Hematopoietic multipotent progenitor cell treated with erythropoietin and hydrocortisone succinate and interleukin-3 and kit ligand, for 6 days (in vitro differentiated cells): ENCODE measurements at regions not wholly inside any gene's neighbourhood (a gene's known extent, or its start where the extent isn't known, plus 50 kb on each side); places are given as distances from the start of the nearest gene placed in this dataset.

ENCODE experiments used
- DNase-seq: peaks from one replicate; pipeline ENCODE4 v3.0.0-alpha.2; 2015

DNA sequence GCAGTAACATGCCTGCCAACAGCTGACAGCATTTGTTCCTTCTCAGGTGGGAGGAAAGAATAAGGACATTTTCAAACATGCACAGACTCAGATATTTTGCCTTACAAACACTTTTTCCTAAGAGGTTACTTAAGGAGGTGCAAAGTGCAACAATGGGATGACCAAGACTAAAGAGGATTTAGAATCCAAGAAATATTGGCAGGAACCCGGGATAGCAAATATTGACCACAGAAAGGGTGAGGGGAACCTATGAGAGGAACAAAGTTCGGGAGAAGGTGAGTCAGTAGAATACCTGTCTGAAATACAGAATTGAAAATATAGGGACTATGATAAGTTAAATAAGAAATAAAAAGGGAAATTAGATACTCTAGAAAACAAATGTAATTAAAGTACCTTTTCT, 321.9 kb upstream of the EMCN start:
- no peak for DNase-seq

DNA sequence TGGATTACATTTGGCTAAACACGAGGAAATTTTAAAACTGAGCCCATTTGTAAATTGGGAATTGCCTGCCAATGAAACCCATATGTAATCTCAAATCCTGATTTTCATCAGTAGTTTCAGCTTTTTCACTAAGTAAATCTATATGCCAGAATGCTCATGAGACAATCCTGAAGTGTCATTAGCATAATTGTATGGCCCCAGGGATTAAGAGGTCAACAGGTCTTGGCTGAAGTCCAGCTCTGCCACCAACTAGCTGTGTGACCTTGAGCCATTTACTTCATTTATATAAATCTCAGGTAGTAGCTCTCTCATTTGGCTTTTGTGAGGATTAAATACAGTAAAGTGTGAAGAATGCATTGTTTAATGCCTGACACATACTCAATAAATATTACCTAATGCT, 320.5 kb upstream of the EMCN start:
- DNase-seq, result no peak

- no peak for DNase-seq
These were observed 319.1 kb upstream of the EMCN start for GRCh38 chr4:100836929-100837328.

DNA sequence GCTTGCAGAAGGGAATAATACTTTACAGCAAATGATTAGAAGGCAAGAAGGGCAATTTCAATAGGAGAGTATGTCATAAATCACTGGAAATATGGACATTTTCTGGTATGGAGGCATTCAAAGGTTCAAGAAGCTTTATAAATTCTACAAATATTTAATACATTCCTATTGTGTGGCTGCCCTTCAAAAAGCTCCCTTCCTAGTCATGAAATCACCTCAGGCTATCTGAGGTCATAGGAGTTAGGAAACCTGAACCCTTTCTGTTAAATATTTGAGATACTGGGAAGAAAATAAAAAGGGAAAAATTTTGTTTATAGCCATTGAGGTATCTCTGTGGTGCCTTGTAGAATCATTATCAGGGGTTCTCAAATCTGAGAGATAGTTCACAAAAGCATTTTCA, 316.8 kb upstream of the EMCN start:
- DNase-seq, result no peak

- DNase-seq, result no peak
These were observed 316.1 kb upstream of the EMCN start for GRCh38 chr4:100833906-100834305.

DNA sequence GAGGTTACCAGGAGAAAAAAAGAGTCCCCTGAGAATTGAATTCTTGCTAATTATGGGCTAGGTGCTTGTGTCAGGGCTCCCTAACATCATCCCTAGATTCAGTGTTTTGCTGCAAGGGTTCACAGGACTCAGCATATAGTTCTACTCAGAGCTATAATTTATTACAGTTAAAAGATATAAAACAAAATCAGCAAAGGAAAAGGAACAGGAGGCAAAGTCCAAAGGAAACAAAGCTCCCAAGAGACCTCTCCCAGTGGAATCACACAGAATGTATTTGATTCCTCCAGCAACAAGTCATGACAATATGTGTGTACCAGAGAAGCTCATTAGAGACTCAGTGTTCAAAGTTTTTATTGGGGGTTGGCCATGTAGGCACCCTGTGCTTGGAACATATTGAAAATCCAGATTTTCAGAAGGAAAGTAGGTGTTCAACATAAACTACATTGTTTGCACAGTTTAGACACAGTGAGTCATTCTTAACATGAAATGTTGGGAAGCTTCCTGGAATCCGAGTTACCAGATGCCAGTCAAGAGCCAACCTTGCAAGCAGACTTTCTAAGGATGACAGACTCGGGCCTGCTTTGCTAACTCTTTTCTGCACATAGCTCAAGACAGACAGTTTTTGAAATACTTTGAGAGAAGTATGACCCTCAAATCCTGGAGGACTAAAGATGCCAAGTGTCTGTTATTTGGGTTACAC, 311.3 kb upstream of the EMCN start:
- DNase-seq, result no peak

DNA sequence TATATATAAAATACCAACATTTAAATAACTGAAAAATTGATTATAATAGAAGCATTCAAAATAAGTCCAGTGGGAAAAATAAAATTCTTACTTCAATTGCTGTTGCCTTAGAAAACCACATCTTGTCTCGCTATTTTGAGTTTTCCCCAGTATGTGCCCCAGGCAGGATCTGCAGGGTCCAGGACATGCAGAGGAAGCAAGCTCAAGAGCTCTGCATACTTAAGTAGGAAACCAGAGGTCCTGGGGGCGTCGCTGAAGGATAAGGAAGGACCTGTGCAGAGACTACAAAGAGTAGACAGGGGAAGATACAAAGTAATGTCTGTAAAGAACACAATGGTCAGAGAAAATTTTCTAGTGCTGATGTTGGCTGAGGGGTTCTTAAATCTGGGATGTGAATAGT, 310.5 kb upstream of the EMCN start:
- DNase-seq, result no peak

- DNase-seq, result no peak
These were observed 309.9 kb upstream of the EMCN start for GRCh38 chr4:100827756-100828155.

DNA sequence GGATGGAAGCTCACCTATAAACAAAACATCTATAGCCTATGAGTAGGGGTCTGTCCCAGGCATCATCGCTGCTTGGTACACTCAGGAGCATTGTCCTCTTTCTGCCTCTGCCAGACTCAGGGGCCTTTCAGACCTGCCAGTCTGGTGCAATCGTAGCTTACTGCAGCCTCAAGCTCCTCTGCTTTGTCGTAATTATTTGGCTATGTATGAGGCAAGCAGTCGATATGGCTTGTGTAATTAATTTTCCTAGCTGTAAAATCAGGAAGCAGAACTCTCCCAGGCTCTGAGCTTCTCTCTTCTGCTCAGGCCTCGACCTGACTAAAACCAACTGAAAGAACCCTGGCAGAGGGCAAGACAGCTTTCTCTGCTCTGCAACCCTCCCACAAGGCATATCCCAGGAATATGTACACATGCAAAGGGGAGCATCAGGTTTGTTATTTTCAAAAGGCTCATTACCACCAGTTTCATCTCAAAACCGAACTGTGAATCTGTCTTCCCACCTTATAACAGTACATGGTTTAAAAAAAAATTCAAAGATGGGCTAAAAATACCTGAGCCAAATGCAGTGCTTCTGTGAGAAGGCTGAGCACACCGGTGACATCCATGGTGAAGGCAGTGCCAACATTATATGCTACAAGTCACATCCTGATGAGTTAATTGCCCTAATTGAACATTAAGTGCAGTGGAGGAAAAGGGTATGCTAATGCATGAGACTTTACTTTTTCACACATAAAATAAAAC, 309.2 kb upstream of the EMCN start:
- DNase-seq, result no peak

GRCh38 chr4:100826067-100826466, 308.2 kb upstream of the EMCN start:
- DNase-seq, result no peak

DNA sequence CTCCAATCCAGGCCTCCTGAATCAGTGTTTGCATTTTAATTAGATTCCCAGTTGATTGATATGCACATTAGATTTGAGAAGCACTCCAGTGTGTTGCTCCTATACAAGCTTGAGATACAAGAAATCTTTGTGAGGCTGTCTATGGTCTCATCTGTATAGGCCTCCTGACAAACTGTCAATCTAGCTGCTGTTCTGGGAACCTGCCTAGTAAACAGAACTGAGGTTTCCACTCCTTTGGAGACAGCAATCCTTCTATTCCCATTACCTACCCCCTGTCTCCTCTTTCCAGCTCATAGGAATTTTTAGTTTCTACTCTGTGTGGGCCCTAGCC, 306.1 kb upstream of the EMCN start:
- no peak for DNase-seq

DNA sequence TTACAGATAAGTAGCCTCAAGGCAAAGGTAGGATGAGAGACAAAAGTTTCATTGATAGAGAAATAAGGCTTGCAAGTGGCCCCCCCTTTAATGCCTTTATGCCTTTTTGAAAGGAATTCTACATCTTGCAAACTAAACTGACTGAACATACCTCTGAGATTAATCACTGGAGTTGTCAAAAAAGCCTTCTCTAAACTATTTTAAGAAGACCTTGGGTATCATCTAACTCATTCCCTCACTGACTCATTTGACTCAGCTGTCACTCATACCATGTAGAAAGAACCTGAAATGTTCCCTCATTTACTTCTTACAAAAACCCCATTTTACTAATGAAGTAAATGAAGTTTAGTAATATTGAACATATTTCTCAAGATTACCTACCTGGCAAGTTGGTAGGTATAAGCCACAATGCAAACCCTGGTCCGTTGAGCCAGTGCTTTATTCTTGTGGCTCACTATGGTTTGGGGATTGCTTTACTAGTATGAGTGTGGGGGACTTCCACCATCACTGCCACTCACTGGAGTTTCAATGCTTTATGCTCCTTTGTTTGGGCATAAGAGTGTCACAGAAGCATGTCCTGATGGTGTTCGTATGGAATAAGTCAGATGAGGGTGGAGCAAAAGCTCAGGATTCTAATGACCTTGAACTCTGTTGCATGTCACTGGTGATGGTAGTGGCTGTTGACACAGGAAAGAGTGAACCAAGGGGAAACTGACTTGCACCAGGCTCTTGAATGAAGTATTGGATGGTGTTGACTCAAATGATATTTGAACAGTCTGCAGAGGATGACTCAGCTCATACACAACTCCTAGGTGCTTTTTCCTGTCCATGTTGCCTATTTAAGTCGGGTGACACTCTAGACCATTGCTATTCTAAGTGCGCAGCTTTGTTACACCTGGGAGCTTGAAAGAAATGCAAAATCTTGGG, 305.5 kb upstream of the EMCN start:
- no peak for DNase-seq

GRCh38 chr4:100820249-100820648, 302.4 kb upstream of the EMCN start:
- DNase-seq, result no peak

DNA sequence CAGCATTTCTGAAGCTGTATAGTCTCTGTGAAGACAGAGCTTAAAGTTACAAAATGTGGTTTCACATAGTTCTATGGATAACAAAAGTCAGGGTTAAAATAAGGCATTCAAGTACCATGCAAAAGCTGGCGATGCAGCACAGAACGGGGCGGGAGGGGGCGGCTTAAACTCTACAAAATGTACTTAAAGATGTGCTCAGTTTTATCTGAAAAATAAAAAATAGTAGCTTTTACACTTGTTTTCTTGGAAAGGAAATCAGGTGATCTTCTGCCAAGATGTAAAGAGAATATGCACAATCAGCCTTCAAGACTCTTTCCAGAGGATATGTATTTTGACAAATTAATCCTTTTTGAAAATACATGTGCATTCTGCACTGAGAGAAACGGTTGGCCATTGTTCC, 301.7 kb upstream of the EMCN start:
- DNase-seq, result no peak

DNA sequence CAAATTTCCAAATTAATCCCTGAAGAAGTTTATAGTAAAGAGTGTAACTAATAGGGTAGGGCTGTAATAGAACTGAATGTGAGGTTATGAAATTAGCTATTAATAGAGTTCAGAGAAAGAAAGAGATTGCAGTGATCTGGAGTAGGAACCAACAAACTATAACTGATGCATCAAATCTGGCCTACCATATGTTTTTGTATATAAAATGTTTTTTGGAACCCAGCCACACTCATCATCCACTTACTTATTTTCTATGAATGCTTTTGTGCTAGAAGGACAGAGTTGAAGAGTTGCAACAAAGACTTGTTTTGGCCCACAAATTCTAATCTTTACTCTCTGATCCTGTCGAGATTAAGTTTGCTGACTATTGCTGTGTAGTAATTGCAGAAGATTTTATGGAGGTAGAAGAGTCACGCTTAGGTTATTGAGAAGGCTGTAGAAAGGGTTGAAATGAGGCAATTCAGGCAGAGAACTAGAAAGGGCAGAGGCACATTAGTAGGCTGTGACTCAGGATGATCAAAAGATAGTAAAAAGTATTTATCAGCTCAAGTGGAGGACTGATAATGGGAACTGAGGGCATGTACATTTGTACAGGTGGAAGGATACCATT, 298.7 kb upstream of the EMCN start:
- no peak for DNase-seq

GRCh38 chr4:100811046-100811445, 293.2 kb upstream of the EMCN start:
- no peak for DNase-seq

DNA sequence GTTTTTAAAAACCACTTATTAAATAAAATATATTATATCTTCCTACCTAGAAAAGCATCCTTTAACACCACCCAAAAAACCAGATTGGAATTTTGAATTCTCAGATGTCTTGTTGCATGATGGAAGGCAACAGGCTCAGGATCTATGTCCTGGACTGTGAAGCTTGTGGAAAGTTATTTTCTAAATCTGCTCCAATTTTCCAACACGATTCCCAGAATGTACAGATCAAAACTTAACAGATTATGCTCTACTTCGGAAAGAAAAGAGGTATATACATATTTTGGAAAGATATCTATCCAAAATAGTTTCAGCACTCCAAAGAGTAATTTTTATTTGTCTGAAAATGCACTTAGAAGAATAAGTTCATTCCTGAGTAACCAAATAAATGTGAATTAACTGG, 291.7 kb upstream of the EMCN start:
- no peak for DNase-seq

DNA sequence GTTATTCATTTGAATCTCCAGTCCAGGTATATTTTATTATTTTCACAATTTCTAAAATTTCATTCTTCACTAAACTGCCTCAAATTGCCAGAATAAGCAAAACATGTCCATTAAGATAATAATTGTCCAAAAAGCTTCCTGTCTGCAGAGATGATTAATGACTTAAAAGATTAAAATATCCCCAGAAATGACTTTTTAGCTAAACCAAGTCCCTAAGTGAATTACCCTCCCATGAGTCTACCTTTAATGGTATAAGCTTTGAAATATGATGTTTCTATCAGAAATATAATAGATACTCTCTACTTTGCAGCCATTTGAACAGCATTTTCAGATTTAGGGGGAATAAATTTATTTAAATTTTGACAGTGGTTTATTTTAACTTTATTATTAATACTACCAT, 289.2 kb upstream of the EMCN start:
- no peak for DNase-seq

DNA sequence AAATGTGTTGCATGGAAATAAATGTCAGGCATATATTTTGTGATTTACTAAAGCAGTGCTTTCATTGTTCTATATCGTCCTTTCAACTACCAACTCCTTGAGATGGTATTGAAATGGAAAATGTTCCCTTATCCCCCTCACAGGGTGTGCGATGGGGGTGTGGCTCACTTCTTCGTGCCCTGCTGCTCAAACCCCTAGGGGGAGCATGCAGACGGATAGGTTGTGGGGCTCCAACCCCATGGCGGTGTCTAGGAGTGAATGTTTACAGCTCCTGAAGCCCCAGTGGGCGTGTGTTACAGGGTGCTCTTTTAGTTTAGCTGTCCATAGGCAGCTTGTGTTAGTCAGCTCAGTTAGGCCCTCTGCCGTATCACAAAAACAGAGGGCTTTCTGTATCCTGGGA, 287.7 kb upstream of the EMCN start:
- no peak for DNase-seq

DNA sequence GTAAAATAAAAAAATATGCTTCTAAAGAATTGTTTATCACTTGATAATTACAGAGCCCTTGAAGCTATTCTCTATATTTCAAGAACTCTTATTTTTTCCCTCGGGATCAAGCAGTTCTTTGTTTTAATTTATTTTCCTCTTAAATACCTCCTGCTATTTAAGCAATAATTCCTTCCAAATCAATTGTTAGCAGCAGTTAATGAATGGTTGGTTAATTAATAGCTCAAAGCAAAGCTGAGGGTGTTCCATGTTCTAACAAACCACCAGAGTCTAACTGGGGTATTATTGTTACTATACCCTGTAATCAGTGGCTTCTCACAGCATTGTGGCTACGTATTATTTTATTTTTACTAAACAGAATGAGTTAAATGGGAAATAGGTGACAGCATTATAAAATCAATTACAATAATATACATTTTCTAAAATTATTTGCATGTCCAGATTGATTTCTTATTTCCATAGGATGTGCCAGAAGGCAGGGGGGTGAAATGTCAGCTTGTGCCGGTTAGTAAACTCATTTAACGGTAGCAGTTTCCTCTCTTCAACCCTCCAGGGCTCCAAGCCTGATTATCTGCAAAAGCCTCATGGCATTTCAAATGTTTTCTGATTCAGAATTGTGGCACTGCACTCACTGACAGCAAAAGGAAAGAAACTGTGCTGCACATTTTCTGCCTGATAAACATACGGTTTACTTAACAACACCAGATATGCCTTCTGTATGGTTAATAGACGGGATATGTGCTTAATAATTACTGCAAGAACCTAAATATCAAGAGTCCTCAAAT, 286.9 kb upstream of the EMCN start:
- no peak for DNase-seq

DNA sequence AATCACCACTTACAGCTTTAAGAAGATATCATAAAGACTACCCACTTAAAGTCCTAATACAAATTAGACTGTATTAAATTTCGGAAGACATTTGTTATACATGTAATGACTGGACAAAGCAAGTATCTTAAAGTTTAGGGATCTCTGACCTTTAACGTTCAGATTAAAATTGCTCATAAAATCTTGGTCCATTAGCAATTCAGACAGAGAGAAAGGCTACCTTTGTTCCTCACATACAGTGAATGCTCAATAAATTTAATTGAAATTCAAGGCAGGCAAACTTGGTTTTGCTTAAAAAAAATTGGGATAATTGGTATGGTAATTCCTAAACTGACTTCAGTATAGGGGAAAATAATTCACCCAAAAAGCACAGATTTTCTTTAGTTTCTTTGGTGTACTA, 285.9 kb upstream of the EMCN start:
- no peak for DNase-seq

GRCh38 chr4:100799761-100800539, 282.1 kb upstream of the EMCN start:
- DNase-seq, result no peak
